LHCN-M2 (cell line): ENCODE measurements at regions not wholly inside any gene's neighbourhood (a gene's known extent, or its start where the extent isn't known, plus 50 kb on each side); places are given as distances from the start of the nearest gene placed in this dataset.

Experiments used
- DNase-seq: peaks from one replicate; pipeline ENCODE4 v3.0.0-alpha.2; 2012; ENCODE audit warnings: low read depth

- DNase-seq = no peak
Measured at GRCh38 chr7:35501681-35502080, 193.3 kb downstream of the HERPUD2 start.

GRCh38 chr7:35499226-35499625 is 195.7 kb downstream of the HERPUD2 start:
- DNase-seq = no peak

- DNase-seq = no peak
Measured at GRCh38 chr7:35498416-35498815, 196.5 kb downstream of the HERPUD2 start.

- no peak for DNase-seq
Measured at GRCh38 chr7:35495844-35496243, 199.1 kb downstream of the HERPUD2 start.

- no peak for DNase-seq
Measured at GRCh38 chr7:35495377-35495776, 199.6 kb downstream of the HERPUD2 start.

- no peak for DNase-seq
Measured at GRCh38 chr7:35494407-35494806, 200.5 kb downstream of the HERPUD2 start.

GRCh38 chr7:35492451-35493175 is 202.3 kb downstream of the HERPUD2 start:
- DNase-seq = no peak

- no peak for DNase-seq
Measured at GRCh38 chr7:35491233-35491632, 203.7 kb downstream of the HERPUD2 start.

- no peak for DNase-seq
Measured at GRCh38 chr7:35487841-35488240, 207.1 kb downstream of the HERPUD2 start.

GRCh38 chr7:35487402-35487801 is 207.5 kb downstream of the HERPUD2 start:
- no peak for DNase-seq

GRCh38 chr7:35485436-35485835 is 209.5 kb downstream of the HERPUD2 start:
- no peak for DNase-seq

GRCh38 chr7:35483568-35483967 is 211.4 kb downstream of the HERPUD2 start:
- no peak for DNase-seq

GRCh38 chr7:35482231-35482630 is 212.7 kb downstream of the HERPUD2 start:
- DNase-seq = no peak

- no peak for DNase-seq
Measured at GRCh38 chr7:35480806-35481205, 214.1 kb downstream of the HERPUD2 start.

- no peak for DNase-seq
Measured at GRCh38 chr7:35477609-35478008, 217.3 kb downstream of the HERPUD2 start.

- no peak for DNase-seq
Measured at GRCh38 chr7:35474100-35474499, 220.2 kb upstream of the TBX20 start.

- DNase-seq = no peak
Measured at GRCh38 chr7:35468606-35469005, 214.7 kb upstream of the TBX20 start.

GRCh38 chr7:35467456-35467978 is 213.6 kb upstream of the TBX20 start:
- DNase-seq = no peak

- no peak for DNase-seq
Measured at GRCh38 chr7:35465791-35466336, 212.0 kb upstream of the TBX20 start.

- no peak for DNase-seq
Measured at GRCh38 chr7:35463751-35464150, 209.9 kb upstream of the TBX20 start.

- DNase-seq = no peak
Measured at GRCh38 chr7:35463176-35463700, 209.3 kb upstream of the TBX20 start.

- DNase-seq = no peak
Measured at GRCh38 chr7:35454575-35455385, 200.9 kb upstream of the TBX20 start.
